ENCODE measurements at regions not wholly inside any gene's neighbourhood (a gene's known extent, or its start where the extent isn't known, plus 50 kb on each side); places are given as distances from the start of the nearest gene placed in this dataset.
A peak's percentile ranks its signal among the peaks of the same experiment; 100 is the strongest.

DNA sequence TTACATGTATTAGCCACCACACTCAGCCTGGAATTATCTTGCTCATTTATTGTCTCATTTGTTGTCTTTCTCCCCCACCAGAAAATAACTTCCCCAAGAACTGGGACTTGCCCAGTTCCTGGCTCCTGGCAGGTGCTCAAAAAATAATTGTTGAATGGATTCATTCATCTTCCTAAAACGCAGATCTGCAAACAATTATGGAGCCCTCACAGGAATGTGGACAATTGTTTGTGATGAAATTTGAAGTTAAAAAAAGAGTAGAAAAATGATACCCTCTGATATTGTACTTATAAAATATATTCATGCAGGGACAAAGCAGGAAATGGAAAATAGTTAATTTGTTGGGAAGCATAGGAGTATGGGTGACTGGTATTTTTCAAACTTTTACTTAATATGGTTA is 60.7 kb upstream of the MAP1LC3B2 start:
- DNase-seq, result no peak

DNA sequence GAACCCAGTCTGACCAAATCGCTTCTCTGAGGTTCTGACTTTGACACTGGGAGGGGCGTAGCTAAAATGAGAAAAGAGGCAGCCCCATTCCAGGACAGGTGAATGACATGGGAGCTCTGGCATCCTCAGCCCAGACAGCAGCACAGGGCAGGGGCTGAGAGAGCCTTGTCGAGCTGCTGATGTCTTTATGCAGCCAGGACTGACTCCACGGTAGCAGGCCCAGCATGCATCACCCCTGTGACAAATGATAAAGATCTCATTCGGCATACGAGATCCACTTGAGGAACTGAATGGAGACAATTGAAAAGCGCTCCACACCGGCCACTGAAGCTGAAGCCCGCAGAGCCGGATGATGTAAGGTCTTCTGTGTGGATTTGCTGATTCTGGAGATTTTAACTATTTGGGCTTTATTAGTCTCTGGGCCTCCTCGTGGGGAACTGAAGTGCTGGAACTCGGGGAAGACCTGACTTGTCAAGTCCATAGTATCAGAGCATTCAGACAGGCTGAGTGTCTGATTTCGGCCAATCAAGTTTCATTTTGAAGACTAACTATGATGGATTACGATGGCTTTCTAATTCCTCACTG is 56.9 kb upstream of the MAP1LC3B2 start:
- no peak for DNase-seq

DNA sequence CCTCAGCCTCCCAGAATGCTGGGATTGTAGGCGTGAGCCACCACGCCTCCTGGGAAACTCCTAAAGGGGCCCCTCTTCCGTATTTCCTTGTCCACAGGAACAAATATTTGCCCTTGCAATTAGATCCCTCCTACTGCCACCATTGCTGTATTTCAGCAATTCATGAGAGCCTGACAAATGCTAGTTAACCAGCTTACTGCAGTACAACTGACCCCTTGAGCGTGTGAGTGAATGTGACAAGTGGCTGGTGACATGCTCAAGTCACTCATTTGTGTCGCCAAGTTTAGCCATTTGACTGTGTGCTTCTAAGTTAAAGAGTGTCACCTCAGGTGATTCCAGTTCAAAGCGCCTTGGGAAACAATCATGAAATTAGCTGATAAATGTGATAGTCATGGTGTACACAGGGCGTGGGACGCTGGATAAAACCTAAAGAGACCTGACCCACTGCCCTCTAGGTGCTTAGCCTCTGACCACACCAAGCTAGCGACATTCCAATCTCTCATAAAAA is 56.1 kb upstream of the MAP1LC3B2 start:
- DNase-seq, result no peak

DNA sequence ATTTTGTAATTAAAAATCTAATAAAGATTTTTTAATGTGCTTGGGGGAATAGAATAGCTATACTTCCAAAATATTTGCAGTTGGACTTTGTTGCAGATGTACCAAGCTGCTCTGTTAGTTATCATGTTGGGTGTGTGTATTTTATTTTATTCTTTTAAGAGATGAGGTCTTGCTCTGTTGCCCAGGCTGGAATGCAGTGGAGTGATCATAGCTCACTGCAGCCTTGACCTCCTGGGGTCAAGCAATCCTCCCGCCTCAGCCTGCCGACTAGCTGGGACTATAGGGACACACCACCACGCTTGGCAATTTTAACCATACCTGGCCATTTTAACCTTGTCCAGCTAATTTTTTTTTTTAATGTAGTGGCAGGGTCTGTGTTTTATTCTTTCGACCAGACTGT is 54.7 kb upstream of the MAP1LC3B2 start:
- no peak for DNase-seq

DNA sequence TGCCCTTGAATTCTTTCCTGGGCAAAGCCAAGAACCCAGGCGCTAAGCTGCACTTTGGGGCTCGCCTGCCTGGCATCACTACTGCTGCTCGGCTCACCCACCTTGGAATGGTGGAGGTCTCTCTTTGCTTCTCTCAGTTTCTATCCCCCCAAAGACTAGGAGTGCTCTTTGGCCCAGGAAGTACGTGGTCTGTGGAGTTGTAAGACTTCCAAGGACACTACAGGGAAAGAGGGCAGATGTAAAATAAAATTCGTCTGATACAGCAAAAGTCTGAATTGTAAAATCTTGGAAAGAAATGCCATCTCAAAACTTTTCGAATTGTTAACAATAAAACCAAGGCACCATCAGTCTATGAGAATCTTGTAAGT is 52.5 kb upstream of the MAP1LC3B2 start:
- no peak for DNase-seq

DNA sequence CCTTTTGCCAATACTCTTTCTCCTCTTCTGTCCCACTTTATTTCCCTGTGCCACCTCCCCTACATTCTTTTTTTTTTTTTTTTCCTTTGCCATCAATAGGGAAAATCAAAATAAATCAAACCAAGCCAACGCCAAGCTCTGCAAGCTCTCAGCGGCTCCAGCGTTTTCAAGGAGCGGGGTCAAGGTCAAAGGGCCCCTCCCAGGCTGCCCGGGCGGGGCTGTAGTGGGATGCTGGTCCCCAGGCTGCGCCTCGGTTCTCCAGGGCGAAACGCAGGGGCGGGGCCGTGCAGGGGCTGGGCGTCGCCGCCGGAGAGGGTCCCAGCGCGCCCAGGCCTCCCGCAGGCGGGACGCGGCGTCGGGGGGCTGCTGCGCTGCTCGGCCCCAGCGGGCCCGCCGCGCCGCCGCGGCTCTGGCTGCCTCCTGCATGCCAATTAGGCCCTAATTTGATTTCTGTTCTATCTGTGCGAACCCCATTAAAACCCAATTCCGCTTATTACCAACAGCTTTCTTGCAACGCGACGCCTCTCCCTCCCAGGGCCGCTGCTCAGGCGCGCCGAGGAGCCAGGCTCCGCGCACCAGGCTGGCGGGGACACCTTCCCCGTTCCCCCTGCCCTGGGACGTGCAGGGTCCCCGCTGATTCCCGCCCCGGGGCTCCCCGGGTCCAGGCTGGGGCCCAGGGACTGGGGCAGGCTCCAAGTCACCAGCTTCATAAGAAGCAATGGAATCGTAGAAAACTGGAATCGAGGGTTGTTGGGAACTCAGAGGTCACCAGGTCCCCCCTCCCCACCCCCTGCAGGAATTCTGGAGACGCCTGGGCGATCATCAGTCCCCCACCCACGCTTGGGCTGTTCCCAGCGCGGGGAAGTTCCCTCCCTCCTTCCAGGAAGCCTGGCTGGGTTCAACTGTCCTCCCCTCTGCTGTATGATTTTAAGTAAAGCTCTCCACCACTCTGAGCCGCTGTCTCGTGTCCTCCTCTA is 50.7 kb upstream of the MAP1LC3B2 start:
- peak; percentile 23 for DNase-seq

All from activated CD4-positive, alpha-beta T cell treated with anti-CD3 and anti-CD28 coated beads, Interleukin-2, Interleukin-6, amounts not matched to agents 100 ng/mL and 50 ng/mL, durations not matched to agents 16 hours and 8 hours (primary cell).